ENCODE measurements at regions not wholly inside any gene's neighbourhood (a gene's known extent, or its start where the extent isn't known, plus 50 kb on each side); places are given as distances from the start of the nearest gene placed in this dataset.

DNA sequence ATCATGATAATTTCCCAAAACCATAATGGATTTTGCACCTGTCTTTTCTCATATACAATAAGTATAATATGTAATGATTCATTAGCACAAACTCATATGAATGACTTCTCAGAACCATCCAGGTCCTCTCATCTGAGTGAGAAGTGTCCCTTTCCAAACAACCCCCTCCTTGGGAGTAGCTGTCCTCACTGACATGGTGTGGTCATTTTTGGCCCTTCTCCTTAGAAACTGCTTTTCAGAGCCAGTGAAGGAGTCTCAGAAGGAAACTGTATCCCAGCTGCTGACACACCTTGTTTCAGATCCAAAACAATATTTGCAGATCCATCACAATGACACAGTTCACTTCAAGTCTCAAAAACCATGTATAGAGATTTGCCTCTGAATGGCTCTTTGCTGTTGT lies 95.5 kb downstream of the MIS18A start:
- DNase-seq (ENCODE audit: low spot score): no peak

- no peak for DNase-seq (ENCODE audit: low spot score)
Measured at GRCh38 chr21:32182449-32182848, 96.4 kb downstream of the MIS18A start.

- DNase-seq (ENCODE audit: low spot score): no peak
Measured at GRCh38 chr21:32181457-32181856, 97.4 kb downstream of the MIS18A start.

- no peak for DNase-seq (ENCODE audit: low spot score)
Measured at GRCh38 chr21:32174819-32175218, 104.0 kb downstream of the MIS18A start.

DNA sequence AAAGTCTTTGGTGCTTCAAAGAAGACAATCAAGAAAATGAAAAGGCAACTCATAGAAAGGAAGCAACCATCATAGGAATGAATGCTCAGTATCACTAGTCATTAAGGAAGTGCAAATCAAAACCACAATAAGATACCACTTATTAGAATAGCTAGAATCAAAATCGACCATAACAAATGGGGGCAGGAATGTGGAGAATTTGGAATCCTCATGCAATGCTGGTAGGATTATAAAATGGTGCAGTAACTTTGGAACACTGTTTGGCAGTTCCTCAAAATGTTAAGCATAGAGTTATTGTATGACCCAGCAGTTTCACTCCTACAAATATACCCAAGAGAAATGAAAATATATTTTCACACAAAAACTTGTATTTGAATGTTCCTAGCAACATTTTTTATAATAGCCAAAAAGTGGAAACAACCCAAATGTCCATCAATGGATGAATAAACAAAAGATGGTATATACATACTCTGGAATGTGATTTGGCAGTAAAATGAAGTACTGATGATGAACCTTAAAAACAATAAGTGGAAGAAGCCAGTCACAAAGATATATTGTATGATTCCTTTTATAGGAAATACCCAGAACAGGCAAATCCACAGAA lies 105.6 kb downstream of the MIS18A start:
- no peak for DNase-seq (ENCODE audit: low spot score)

GRCh38 chr21:32172106-32172505 lies 106.7 kb downstream of the MIS18A start:
- DNase-seq (ENCODE audit: low spot score): no peak

DNA sequence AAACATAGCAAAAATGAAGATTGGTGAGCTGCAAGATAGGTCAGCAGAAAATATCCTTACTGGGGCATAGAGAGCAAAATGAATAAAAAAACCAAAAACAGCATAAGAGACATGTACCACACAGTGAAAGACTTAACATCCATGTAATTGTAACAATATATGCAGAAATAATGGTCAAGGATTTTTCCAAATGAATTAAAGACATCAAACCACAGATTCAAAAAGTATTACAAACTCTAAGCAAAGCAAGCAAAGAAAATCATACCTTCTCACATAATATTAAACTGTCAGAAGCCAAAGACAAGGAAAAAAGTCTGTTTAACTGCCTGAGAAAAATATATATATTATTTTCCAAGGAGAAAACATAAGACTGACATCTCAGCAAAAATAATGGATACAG lies 111.3 kb downstream of the MIS18A start:
- DNase-seq (ENCODE audit: low spot score): no peak

DNA sequence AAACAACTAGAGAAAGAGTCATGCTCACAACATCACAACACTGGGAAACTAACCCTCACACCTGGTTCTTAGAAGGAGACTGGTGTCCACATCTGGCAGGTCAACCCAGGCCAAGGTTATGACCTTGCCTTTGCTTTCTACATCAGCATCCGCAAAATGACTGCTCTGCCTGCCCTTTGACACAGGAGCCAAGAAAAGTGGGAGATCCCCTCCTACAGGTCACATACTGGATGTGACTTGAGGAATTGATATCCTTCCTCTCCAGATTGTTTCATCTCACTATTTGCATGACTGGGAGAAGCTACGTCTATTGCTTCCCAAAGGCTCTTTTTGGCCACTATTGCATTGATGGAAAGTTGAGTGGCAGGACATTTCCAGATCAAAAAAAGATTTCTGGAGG lies 115.5 kb downstream of the MIS18A start:
- no peak for DNase-seq (ENCODE audit: low spot score)

DNA sequence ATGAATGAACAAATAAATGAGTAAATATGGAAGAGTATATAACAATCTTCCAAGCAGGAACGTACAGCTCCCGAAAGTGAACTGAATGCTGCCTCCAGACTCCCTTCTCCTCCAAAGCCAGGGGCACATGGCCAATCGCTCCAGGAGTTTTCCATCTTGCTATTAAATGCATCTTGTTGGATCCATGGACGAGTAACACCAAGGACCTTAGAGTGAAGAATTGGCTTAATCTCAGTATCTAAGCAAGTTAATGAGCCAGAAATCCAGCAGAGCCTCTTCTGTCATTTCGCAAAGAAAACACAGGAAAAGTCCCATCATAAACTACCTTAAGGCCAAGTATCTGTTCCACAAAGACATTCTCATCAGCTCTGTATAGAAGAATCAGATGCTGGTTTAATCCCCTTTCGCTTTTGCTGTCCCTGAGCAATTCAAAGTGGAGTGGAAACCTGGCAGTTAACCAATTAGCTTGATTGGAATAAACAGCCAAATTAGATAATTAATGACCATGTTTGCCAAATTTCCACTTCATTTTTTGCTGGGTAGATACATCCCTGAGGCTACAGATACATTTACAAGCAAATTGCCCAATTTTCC lies 116.0 kb downstream of the MIS18A start:
- DNase-seq (ENCODE audit: low spot score): no peak

GRCh38 chr21:32155226-32155625 lies 123.6 kb downstream of the MIS18A start:
- DNase-seq (ENCODE audit: low spot score): no peak

GRCh38 chr21:32147041-32147440 lies 131.8 kb downstream of the MIS18A start:
- no peak for DNase-seq (ENCODE audit: low spot score)

DNA sequence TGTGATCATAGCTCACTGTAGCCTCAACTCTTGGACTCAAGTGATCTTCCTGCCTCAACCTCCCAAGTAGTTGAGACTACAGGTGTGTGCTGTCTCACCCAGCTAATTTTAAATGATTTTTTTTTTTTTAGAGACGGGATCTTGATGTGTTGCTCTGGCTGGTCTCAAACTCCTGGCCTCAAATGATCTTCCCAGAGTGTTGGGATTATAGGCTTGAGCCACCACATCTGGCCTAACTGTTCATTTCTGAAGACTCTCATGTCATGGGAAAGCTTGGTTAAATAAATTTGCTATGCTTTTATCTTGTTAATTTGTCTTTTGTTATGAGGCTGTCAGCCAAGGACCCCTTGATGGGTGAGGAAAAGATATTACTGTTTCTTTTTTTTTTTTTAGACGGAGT lies 134.0 kb downstream of the MIS18A start:
- DNase-seq (ENCODE audit: low spot score): no peak

DNA sequence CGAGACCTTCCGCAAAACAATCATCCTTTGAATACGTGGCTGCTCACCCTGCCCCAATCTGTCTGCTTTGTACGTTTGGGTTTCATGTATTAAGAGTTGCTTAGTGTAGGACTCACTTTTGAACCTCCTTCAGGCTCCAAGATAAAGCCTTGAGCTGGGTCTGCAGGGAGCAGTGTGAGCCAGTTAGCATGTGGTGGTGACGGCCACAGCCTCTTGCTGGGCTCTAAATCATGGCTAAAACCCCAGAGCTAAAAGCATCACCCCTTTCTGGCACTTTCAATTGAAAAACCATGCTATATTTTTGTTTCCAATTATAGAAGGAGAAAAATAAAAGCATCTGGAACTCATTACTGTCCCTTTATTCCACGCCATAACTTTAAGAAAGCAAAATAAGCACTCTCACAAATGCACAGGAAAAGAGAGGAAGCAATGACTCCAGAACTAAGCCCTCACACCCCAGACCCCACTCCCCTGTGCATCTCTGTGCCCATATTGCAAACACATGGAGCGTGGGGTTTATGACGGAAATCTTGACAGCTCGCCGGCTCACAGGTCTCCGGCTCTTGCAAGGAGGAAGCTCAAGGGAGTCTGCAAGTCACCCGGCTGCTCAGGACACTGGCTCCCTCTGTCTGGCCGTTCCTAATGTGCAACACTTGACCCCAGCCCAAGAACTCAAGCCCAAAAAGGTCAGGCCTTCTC lies 135.5 kb downstream of the MIS18A start:
- no peak for DNase-seq (ENCODE audit: low spot score)

- DNase-seq (ENCODE audit: low spot score): no peak
Measured at GRCh38 chr21:32141318-32141633, 137.6 kb downstream of the MIS18A start.

DNA sequence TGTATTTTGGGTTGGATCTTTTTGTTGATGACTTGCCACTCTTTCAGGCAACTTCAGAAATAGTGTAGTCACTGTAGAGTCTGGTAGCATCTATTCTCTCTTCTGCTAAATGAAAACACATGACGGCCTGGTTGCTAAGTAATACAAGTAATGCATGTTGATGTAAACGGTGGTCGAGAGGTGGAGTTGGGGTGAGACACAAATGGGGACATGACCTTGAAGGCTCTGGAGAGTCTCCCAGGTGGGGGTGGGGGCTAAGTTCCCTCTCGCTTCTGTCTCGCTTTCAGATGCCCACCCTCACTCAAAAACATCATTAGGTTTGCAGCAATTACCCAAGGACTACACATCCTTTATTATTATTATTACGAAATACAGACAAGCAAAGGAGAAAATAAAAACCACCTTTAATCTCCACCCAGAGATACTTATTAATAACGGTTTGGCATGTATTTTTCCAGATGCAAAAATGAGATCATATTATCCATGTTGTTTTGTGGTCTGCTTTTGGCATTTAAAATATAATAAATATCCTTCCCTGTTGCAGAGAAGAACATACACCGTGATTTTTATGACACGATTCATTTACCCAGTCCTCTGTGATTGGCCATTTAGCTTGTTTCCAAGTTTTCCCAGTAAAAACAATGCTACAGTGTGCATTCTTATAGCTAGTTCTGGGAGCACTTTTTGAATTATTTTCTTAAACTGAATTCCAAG lies 138.1 kb downstream of the MIS18A start:
- no peak for DNase-seq (ENCODE audit: low spot score)

DNA sequence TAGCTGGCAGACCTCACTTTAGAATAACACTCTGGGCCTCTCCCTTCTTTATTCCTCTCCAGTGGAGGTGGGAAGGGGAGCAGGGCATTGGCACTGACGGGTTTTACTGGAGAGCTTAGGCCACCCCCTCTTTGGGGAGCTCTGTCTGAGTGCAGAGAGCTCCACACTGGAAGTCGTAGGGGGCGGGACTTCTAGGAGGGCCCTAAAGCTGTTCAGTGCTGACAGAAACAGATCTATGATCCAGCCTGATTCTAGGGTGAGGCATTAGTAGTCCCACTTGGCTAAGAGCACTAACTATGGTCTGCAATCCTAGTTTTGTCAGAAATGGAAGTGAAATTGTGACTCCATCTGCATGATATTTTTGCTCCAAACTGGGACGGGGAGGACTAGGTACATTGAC lies 138.7 kb downstream of the MIS18A start:
- no peak for DNase-seq (ENCODE audit: low spot score)

GRCh38 chr21:32138658-32139057 lies 140.2 kb downstream of the MIS18A start:
- no peak for DNase-seq (ENCODE audit: low spot score)

- no peak for DNase-seq (ENCODE audit: low spot score)
Measured at GRCh38 chr21:32137931-32138330, 140.9 kb downstream of the MIS18A start.

GRCh38 chr21:32137266-32137665 lies 141.6 kb downstream of the MIS18A start:
- DNase-seq (ENCODE audit: low spot score): no peak

GRCh38 chr21:32136546-32136945 lies 142.3 kb downstream of the MIS18A start:
- DNase-seq (ENCODE audit: low spot score): no peak

DNA sequence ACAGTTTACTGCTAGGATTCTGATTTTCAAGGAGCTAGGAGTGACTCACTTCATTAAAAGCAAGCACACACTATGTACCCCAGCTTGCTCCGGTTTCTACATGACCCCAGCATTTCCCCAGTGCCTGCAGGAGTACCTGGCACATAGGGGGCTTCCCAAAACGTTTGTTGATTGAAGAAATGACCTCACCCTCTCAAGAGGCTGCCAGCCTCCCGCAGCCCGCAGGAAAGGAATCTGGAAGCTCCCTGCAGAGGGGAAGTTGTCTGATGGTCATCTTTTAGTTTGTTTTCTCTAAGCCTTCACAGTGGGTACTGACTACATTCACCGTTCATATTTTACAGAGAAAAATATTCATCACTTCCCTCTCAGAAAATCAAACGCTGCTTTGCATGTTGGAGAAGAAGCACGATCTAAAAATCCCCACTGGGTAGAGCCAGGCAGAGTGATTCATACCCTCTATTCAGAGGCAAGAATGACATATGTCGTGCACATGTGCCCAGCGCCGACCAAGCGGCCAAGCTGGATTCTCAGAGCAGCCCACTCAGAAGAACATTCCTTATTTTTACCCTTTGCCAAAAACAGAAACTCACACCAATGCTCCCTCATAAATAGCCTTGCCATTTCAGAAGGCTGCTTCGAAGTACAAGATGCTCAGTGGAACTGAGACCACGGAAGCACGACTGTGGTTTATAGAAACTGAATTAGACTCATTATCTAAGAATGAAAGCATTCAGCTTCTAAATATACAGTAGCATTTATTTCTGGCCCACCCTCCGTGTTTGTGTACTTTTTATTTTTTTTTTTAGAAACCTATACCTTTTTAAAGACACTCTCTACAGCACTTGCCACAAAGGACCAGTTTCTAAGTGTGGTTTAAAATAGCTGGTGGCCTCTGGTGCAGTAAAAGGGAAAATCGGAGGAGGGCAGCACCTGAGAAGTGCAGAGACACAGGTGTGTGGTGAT lies 143.2 kb downstream of the MIS18A start:
- DNase-seq (ENCODE audit: low spot score): peak; percentile 66

Data from Ammon's horn (tissue), 1 donor.